CD4-positive, alpha-beta T cell (primary cell): ENCODE measurements at regions not wholly inside any gene's neighbourhood (a gene's known extent, or its start where the extent isn't known, plus 50 kb on each side); places are given as distances from the start of the nearest gene placed in this dataset.

ENCODE experiments used
- ATAC-seq: fragments of 200-7000 bp; cut with Tn5 transposase; one replicate; pipeline ENCODE4 v1.10.0; 2022; ENCODE audit warnings: mild to moderate bottlenecking; ENCODE audit not compliant: poor library complexity
- CTCF ChIA-PET: fragments of 350-600 bp; sonication (Branson Sonifier 250); formaldehyde crosslinking; loops from one replicate; lab custom pipeline; 2021; ENCODE audit warnings: antibody characterized with exemption, inconsistent platforms; lab: Charles Lee
- POLR2A ChIA-PET: fragments of 350-600 bp; sonication (Branson Sonifier 250); formaldehyde crosslinking; loops from one replicate; lab custom pipeline; 2021; ENCODE audit warnings: antibody characterized with exemption, inconsistent platforms; lab: Charles Lee
- DNase-seq, 14 experiments: peaks; one replicate each; pipeline ENCODE4 v3.0.0-alpha.2; 2013 to 2020; ENCODE audit warnings: mixed read lengths in 2 of 14
- H3K27ac ChIP-seq, 2 donors: one replicate each; pipeline versions ENCODE4 v1.5.1 to v1.7.0; 2013; ENCODE audit warnings: low read length in 2 of 2, low read depth in 1 of 2, mild to moderate bottlenecking in 1 of 2
- H3K27me3 ChIP-seq, 2 experiments: 1 replicate in 1 of 2; 2 replicates in 1 of 2; pipeline versions ENCODE4 v1.6.1 to v1.7.0; 2013; ENCODE audit warnings: low read length in 2 of 2, control low read depth in 1 of 2, mild to moderate bottlenecking in 1 of 2, moderate library complexity in 1 of 2; ENCODE audit not compliant: insufficient read depth in 2 of 2, control insufficient read depth in 1 of 2
- H3K36me3 ChIP-seq: one replicate; pipeline ENCODE4 v1.6.1; 2013; ENCODE audit warnings: low read length, control low read depth; ENCODE audit not compliant: insufficient read depth
- H3K4me1 ChIP-seq: one replicate; pipeline ENCODE4 v1.6.1; 2013; ENCODE audit warnings: low read length, control low read depth; ENCODE audit not compliant: insufficient read depth
- H3K4me3 ChIP-seq: one replicate; pipeline ENCODE4 v1.5.1; 2013; ENCODE audit warnings: mild to moderate bottlenecking, low read length, moderate library complexity
- H3K9me3 ChIP-seq, 2 experiments: 1 replicate in 1 of 2; 2 replicates in 1 of 2; pipeline versions ENCODE4 v1.6.1 to v1.7.0; 2013; ENCODE audit warnings: low read length in 2 of 2, mild to moderate bottlenecking in 2 of 2, control low read depth in 1 of 2, moderate library complexity in 1 of 2; ENCODE audit not compliant: control insufficient read depth in 1 of 2, insufficient read depth in 1 of 2
- H3K27ac Mint-ChIP-seq: one replicate; pipeline ENCODE4 v1.8.0; 2020; ENCODE audit warnings: mixed read lengths
- H3K27me3 Mint-ChIP-seq: one replicate; pipeline ENCODE4 v1.8.0; 2021; ENCODE audit warnings: mixed read lengths
- H3K36me3 Mint-ChIP-seq: one replicate; pipeline ENCODE4 v1.8.0; 2021; ENCODE audit warnings: low read depth, mixed read lengths
- H3K4me1 Mint-ChIP-seq: one replicate; pipeline ENCODE4 v1.8.0; 2021; ENCODE audit warnings: low read depth, mixed read lengths
- H3K4me3 Mint-ChIP-seq: one replicate; pipeline ENCODE4 v1.8.0; 2020; ENCODE audit warnings: mild to moderate bottlenecking, mixed read lengths
- H3K9me3 Mint-ChIP-seq: one replicate; pipeline ENCODE4 v1.8.0; 2020; ENCODE audit warnings: mixed read lengths
- CTCF ChIP-seq: fragments of 200-600 bp; IDR thresholded peaks from one replicate; pipeline ENCODE4 v1.8.0; 2022; ENCODE audit warnings: antibody characterized with exemption, mild to moderate bottlenecking
- intact Hi-C, 2 experiments: fragments of 100-400 bp; cut with DNase I in 1 of 2; cut with micrococcal nuclease in 1 of 2; formaldehyde crosslinking; loops; one replicate each; pipeline versions ENCODE4 v1.15.1 to v1.9.0; 2023 to 2025; cut with DNase I, micrococcal nuclease

GRCh38 chr1:177471244-177471643, 300.5 kb downstream of the BRINP2 start:
- no peak overlapping the region for H3K27ac Mint-ChIP-seq
- H3K9me3 Mint-ChIP-seq: peaks cover 5% of the 10 kb centered on the region
- H3K4me1 Mint-ChIP-seq: no peaks in the 10 kb centered on the region
- no peaks in the 10 kb centered on the region for H3K4me1 ChIP-seq
- H3K9me3 ChIP-seq: no peaks in the 10 kb centered on the region
- TF ChIP-seq CTCF: no peak
- H3K4me3 Mint-ChIP-seq: no peak overlapping the region
- no peaks in the 10 kb centered on the region for H3K27me3 Mint-ChIP-seq
- H3K36me3 ChIP-seq: no peaks in the 10 kb centered on the region
- H3K4me3 ChIP-seq: no peak overlapping the region
- POLR2A ChIA-PET: no interaction called here
- intact Hi-C loops: no loop called here
- no peaks in the 10 kb centered on the region for H3K27me3 ChIP-seq
- DNase-seq (no peak), ATAC-seq (no peak)
- CTCF ChIA-PET: no interaction called here
- H3K27ac ChIP-seq: no peak overlapping the region
- no peaks in the 10 kb centered on the region for H3K36me3 Mint-ChIP-seq

- Mint-ChIP-seq H3K9me3 (peaks cover 7% of the 10 kb centered on the region), H3K27me3 (no peaks in the 10 kb centered on the region), H3K27ac (no peak overlapping the region), H3K4me3 (no peak overlapping the region), H3K4me1 (no peaks in the 10 kb centered on the region), H3K36me3 (no peaks in the 10 kb centered on the region)
- ATAC-seq (no peak), DNase-seq (no peak)
- TF ChIP-seq CTCF: no peak
- H3K4me1 ChIP-seq: no peaks in the 10 kb centered on the region
- H3K27me3 ChIP-seq: no peaks in the 10 kb centered on the region
- POLR2A ChIA-PET: no interaction called here
- CTCF ChIA-PET: interaction anchor here (0.7 kb wide), 1 partner anchor 57 kb away, joined by 3 read pairs; no protein-coding TSS in a partner anchor
- H3K27ac ChIP-seq: no peak overlapping the region
- no peaks in the 10 kb centered on the region for H3K36me3 ChIP-seq
- intact Hi-C loops: no loop called here
- H3K9me3 ChIP-seq: no peaks in the 10 kb centered on the region
- H3K4me3 ChIP-seq: no peak overlapping the region
Observed at GRCh38 chr1:177469519-177469918, 298.8 kb downstream of the BRINP2 start.

GRCh38 chr1:177466286-177466685, 295.5 kb downstream of the BRINP2 start:
- POLR2A ChIA-PET: no interaction called here
- CTCF ChIA-PET: no interaction called here
- intact Hi-C loops: no loop called here
- Mint-ChIP-seq H3K4me3 (no peak overlapping the region), H3K36me3 (no peaks in the 10 kb centered on the region), H3K27me3 (no peaks in the 10 kb centered on the region), H3K9me3 (peaks cover 7% of the 10 kb centered on the region), H3K27ac (no peak overlapping the region), H3K4me1 (no peaks in the 10 kb centered on the region)
- ATAC-seq: no peak
- no peak overlapping the region for H3K27ac ChIP-seq
- no peak for DNase-seq
- no peak overlapping the region for H3K4me3 ChIP-seq
- no peaks in the 10 kb centered on the region for H3K27me3 ChIP-seq
- H3K36me3 ChIP-seq: no peaks in the 10 kb centered on the region
- no peaks in the 10 kb centered on the region for H3K4me1 ChIP-seq
- TF ChIP-seq CTCF: no peak
- no peaks in the 10 kb centered on the region for H3K9me3 ChIP-seq
